K562 (cell line): ENCODE measurements at regions not wholly inside any gene's neighbourhood (a gene's known extent, or its start where the extent isn't known, plus 50 kb on each side); places are given as distances from the start of the nearest gene placed in this dataset.

Experiments
- ATAC-seq: fragments of 200-7000 bp; cut with Tn5 transposase; 3 replicates; pipeline ENCODE4 v1.9.1; 2020; ENCODE audit warnings: moderate library complexity
- BruUV-seq: library from RNA; stranded (reverse); fragments of 400-500 nt; replicated peaks from 2 replicates; lab custom pipeline; 2021; lab: Mats Ljungman, UMichigan
- CTCF ChIA-PET: fragments of 300-600 bp; formaldehyde crosslinking; extraction: SDS; loops from one replicate; lab custom pipeline; 2021; ENCODE audit warnings: low intra/inter-chr PET ratio; lab: Yijun Ruan, JAX
- POLR2A ChIA-PET: fragments of 300-600, 350-650 bp; sonication (Branson Sonifier 250); formaldehyde crosslinking; extraction: SDS; loops from one replicate; lab custom pipeline; 2021; ENCODE audit warnings: antibody characterized with exemption, inconsistent platforms; lab: Yijun Ruan, JAX
- DNase-seq, 4 experiments: peaks; one replicate each; pipeline versions ENCODE4 v3.0.0 to v3.0.0-alpha.2; 2011 to 2018; ENCODE audit warnings: low spot score in 3 of 4, mixed read lengths in 3 of 4; ENCODE audit errors: extremely low read depth in 1 of 4
- FAIRE-seq: peaks from 2 replicates; lab custom pipeline; 2011; peaks lifted over from hg19 to GRCh38; lab: Jason Lieb, UNC
- H2AFZ ChIP-seq: 2 replicates; pipeline ENCODE4 v1.6.0; 2011; ENCODE audit warnings: low read depth, low read length, control low read depth, inconsistent platforms
- H3K27ac ChIP-seq: fragments of 200-600 bp; 3 replicates; pipeline ENCODE4 v1.8.0; 2011; ENCODE audit warnings: low read depth, mild to moderate bottlenecking, control low read depth, inconsistent platforms, low read length, moderate library complexity, mixed read lengths; ENCODE audit errors: extremely low read depth
- H3K27me3 ChIP-seq, 2 experiments: fragments of 300-600 bp in 1 of 2; 2 replicates in 1 of 2; 3 replicates in 1 of 2; pipeline versions ENCODE4 v1.6.0 to v1.8.0; 2011; ENCODE audit warnings: inconsistent platforms in 2 of 2, low read length in 2 of 2, mild to moderate bottlenecking in 1 of 2, mixed read lengths in 1 of 2, moderate library complexity in 1 of 2; ENCODE audit not compliant: control insufficient read depth in 2 of 2, insufficient read depth in 2 of 2
- H3K36me3 ChIP-seq: fragments of 300-600 bp; 3 replicates; pipeline ENCODE4 v1.8.0; 2011; ENCODE audit warnings: mild to moderate bottlenecking, low read length, inconsistent platforms; ENCODE audit not compliant: control insufficient read depth, insufficient read depth
- H3K4me1 ChIP-seq, 2 experiments: fragments of 200-600 bp in 1 of 2; replicated peaks in 1 of 2; 2 replicates in 1 of 2; 3 replicates in 1 of 2; pipeline versions ENCODE4 v1.5.1 to v1.8.0; 2011; ENCODE audit warnings: inconsistent platforms in 2 of 2, low read length in 2 of 2, mild to moderate bottlenecking in 1 of 2, mixed read lengths in 1 of 2, moderate library complexity in 1 of 2; ENCODE audit not compliant: control insufficient read depth in 2 of 2, insufficient read depth in 2 of 2
- H3K4me2 ChIP-seq: 2 replicates; pipeline ENCODE4 v1.6.1; 2011; ENCODE audit warnings: low read length, control low read depth, inconsistent platforms, mixed read lengths; ENCODE audit not compliant: insufficient read depth
- H3K4me3 ChIP-seq: fragments of 200-600 bp; sonication (generic), shearing (Covaris generic); 2 replicates; pipeline ENCODE4 v1.5.1; 2016; ENCODE audit warnings: control low read depth, inconsistent platforms
- H3K79me2 ChIP-seq: fragments of 200-600 bp; 3 replicates; pipeline ENCODE4 v1.8.0; 2011; ENCODE audit warnings: low read length, inconsistent platforms; ENCODE audit not compliant: control insufficient read depth, insufficient read depth
- H3K9ac ChIP-seq, 2 experiments: 2 replicates each; pipeline versions ENCODE4 v1.6.0 to v1.6.1; 2011; ENCODE audit warnings: low read depth in 2 of 2, low read length in 2 of 2, control low read depth in 1 of 2, inconsistent platforms in 1 of 2, mild to moderate bottlenecking in 1 of 2, mixed read lengths in 1 of 2; ENCODE audit not compliant: insufficient read depth in 1 of 2
- H3K9me1 ChIP-seq: one replicate; pipeline ENCODE4 v1.6.0; 2011; ENCODE audit warnings: inconsistent platforms, mild to moderate bottlenecking, low read length, moderate library complexity; ENCODE audit not compliant: control insufficient read depth, insufficient read depth
- H3K9me3 ChIP-seq: replicated peaks from 2 replicates; pipeline ENCODE4 v1.5.1; 2011; ENCODE audit warnings: low read depth, low read length, inconsistent platforms; ENCODE audit not compliant: control insufficient read depth, insufficient read depth
- H4K20me1 ChIP-seq: replicated peaks from 2 replicates; pipeline ENCODE4 v1.6.1; 2011; ENCODE audit warnings: low read length, inconsistent platforms, mixed read lengths; ENCODE audit not compliant: control insufficient read depth, insufficient read depth
- CHD4 ChIP-seq: fragments of 200-600 bp; sonication (generic); IDR thresholded peaks from 3 replicates; pipeline ENCODE4 v1.6.1; 2012; ENCODE audit warnings: low read depth, mild to moderate bottlenecking, mixed read lengths, low read length, inconsistent platforms; ENCODE audit not compliant: insufficient read depth, insufficient replicate concordance, poor library complexity, severe bottlenecking
- IFI16 ChIP-seq: fragments of 250-450 bp; sonication (Bioruptor Pico); IDR thresholded peaks from 2 replicates; pipeline ENCODE4 v2.1.2; 2022; ENCODE audit warnings: mild to moderate bottlenecking, inconsistent platforms
- RBM25 ChIP-seq: fragments of 200-400 bp; formaldehyde crosslinking; IDR thresholded peaks from 2 replicates; pipeline ENCODE4 v1.6.1; 2018; ENCODE audit warnings: low read length, low read depth, moderate library complexity; ENCODE audit not compliant: severe bottlenecking
- ZBTB2 ChIP-seq: fragments of 450-650 bp; IDR thresholded peaks from 2 replicates; pipeline ENCODE4 v1.6.1; 2016; ENCODE audit warnings: antibody characterized with exemption
- ZC3H11A ChIP-seq: IDR thresholded peaks from 2 replicates; pipeline ENCODE4 v1.6.1; 2012; ENCODE audit warnings: low read depth, low read length, improper control_type of control experiment
- ZNF766 ChIP-seq: fragments of 200-800 bp; sonication (Bioruptor generic); conservative IDR thresholded peaks from 2 replicates; pipeline ENCODE4 v1.6.1; 2016; ENCODE audit warnings: missing genetic modification characterization, missing compliant biosample characterization
- ZNF780A ChIP-seq: fragments of 250-450 bp; sonication (Bioruptor Pico); IDR thresholded peaks from 2 replicates; pipeline ENCODE4 v1.5.0; 2021; ENCODE audit warnings: mild to moderate bottlenecking
- WGBS: fragments of 100-300 bp; shearing (Covaris generic); methylation state at CpG from one replicate; pipeline ENCODE4 v1.1.6; 2016; ENCODE audit warnings: low coverage, mixed read lengths; ENCODE audit not compliant: insufficient coverage; ENCODE audit errors: missing lambda C conversion rate; 5-methylcytosine and 5-hydroxymethylcytosine counted together
- in situ Hi-C: fragments of 300-500 bp; cut with MboI; formaldehyde crosslinking; loops from 4 replicates; pipeline ENCODE4 v1.15.0; 2018; ENCODE audit warnings: inconsistent platforms, mixed read lengths
- intact Hi-C: fragments of 100-400 bp; cut with micrococcal nuclease; formaldehyde crosslinking; loops from 2 replicates; pipeline ENCODE4 v1.14.2; 2022
- TF ChIP-seq, protein P1 (sequence below): fragments of 450-650 bp; IDR thresholded peaks from 2 replicates; pipeline ENCODE4 v1.6.1; 2016; ENCODE audit warnings: low read depth
- TF ChIP-seq, protein P2 (sequence below): fragments of 450-650 bp; IDR thresholded peaks from 2 replicates; pipeline ENCODE4 v1.6.1; 2018; ENCODE audit warnings: mild to moderate bottlenecking, low read depth; ENCODE audit not compliant: partially characterized antibody
- TF ChIP-seq, protein P3 (sequence below): sonication (generic); formaldehyde crosslinking; IDR thresholded peaks from 2 replicates; pipeline ENCODE4 v1.8.0; 2022; ENCODE audit warnings: mild to moderate bottlenecking, missing genetic modification reagents

- Histone ChIP-seq H3K9ac (no peak overlapping the region), H2AFZ (no peak overlapping the region), H3K79me2 (no peaks in the 10 kb centered on the region), H3K9me3 (no peaks in the 10 kb centered on the region), H3K4me2 (no peak overlapping the region), H3K4me1 (no peaks in the 10 kb centered on the region), H3K4me3 (no peak overlapping the region), H4K20me1 (no peaks in the 10 kb centered on the region), H3K27ac (no peak overlapping the region), H3K9me1 (no peaks in the 10 kb centered on the region), H3K27me3 (peaks cover 4 to 14% of the 10 kb centered on the region in 2 experiments; a peak in 4 of 5 replicates), H3K36me3 (no peaks in the 10 kb centered on the region)
- BruUV-seq: no TSS peak
- in situ Hi-C loops: loop anchor here (25.0 kb wide), 1 partner anchor 573 kb away; no protein-coding TSS in a partner anchor
- POLR2A ChIA-PET: no interaction called here
- FAIRE-seq (no peak), ATAC-seq (no peak), DNase-seq (no peak)
- WGBS: 3% methylated on average over 3 of the region's 3 CpGs
- CTCF ChIA-PET: interaction anchor here (0.7 kb wide), 1 partner anchor 1252 kb away, joined by 3 read pairs; no protein-coding TSS in a partner anchor
- intact Hi-C loops: no loop called here
- TF ChIP-seq ZBTB2: no peak
- TF ChIP-seq, protein P1, sequence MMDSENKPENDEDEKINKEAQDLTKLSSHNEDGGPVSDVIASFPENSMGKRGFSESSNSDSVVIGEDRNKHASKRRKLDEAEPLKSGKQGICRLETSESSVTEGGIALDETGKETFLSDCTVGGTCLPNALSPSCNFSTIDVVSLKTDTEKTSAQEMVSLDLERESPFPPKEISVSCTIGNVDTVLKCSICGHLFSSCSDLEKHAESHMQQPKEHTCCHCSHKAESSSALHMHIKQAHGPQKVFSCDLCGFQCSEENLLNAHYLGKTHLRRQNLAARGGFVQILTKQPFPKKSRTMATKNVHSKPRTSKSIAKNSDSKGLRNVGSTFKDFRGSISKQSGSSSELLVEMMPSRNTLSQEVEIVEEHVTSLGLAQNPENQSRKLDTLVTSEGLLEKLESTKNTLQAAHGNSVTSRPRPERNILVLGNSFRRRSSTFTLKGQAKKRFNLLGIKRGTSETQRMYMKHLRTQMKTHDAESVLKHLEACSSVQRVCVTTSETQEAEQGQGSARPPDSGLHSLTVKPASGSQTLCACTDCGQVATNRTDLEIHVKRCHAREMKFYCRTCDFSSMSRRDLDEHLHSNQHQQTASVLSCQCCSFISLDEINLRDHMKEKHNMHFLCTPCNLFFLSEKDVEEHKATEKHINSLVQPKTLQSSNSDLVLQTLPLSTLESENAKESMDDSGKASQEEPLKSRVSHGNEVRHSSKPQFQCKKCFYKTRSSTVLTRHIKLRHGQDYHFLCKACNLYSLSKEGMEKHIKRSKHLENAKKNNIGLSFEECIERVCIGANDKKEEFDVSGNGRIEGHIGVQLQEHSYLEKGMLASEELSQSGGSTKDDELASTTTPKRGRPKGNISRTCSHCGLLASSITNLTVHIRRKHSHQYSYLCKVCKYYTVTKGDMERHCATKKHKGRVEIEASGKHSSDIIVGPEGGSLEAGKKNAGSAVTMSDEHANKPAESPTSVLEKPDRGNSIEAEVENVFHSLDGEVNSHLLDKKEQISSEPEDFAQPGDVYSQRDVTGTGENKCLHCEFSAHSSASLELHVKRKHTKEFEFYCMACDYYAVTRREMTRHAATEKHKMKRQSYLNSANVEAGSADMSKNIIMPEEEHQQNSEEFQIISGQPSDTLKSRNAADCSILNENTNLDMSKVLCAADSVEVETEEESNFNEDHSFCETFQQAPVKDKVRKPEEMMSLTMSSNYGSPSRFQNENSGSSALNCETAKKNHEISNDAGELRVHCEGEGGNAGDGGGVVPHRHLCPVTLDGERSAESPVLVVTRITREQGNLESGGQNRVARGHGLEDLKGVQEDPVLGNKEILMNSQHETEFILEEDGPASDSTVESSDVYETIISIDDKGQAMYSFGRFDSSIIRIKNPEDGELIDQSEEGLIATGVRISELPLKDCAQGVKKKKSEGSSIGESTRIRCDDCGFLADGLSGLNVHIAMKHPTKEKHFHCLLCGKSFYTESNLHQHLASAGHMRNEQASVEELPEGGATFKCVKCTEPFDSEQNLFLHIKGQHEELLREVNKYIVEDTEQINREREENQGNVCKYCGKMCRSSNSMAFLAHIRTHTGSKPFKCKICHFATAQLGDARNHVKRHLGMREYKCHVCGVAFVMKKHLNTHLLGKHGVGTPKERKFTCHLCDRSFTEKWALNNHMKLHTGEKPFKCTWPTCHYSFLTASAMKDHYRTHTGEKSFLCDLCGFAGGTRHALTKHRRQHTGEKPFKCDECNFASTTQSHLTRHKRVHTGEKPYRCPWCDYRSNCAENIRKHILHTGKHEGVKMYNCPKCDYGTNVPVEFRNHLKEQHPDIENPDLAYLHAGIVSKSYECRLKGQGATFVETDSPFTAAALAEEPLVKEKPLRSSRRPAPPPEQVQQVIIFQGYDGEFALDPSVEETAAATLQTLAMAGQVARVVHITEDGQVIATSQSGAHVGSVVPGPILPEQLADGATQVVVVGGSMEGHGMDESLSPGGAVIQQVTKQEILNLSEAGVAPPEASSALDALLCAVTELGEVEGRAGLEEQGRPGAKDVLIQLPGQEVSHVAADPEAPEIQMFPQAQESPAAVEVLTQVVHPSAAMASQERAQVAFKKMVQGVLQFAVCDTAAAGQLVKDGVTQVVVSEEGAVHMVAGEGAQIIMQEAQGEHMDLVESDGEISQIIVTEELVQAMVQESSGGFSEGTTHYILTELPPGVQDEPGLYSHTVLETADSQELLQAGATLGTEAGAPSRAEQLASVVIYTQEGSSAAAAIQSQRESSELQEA: no peak
- no peak for TF ChIP-seq ZNF766
- TF ChIP-seq RBM25: no peak
- TF ChIP-seq, protein P2, sequence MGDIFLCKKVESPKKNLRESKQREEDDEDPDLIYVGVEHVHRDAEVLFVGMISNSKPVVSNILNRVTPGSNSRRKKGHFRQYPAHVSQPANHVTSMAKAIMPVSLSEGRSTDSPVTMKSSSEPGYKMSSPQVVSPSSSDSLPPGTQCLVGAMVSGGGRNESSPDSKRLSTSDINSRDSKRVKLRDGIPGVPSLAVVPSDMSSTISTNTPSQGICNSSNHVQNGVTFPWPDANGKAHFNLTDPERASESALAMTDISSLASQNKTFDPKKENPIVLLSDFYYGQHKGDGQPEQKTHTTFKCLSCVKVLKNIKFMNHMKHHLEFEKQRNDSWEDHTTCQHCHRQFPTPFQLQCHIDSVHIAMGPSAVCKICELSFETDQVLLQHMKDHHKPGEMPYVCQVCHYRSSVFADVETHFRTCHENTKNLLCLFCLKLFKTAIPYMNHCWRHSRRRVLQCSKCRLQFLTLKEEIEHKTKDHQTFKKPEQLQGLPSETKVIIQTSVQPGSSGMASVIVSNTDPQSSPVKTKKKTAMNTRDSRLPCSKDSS: no peak
- TF ChIP-seq, protein P3, sequence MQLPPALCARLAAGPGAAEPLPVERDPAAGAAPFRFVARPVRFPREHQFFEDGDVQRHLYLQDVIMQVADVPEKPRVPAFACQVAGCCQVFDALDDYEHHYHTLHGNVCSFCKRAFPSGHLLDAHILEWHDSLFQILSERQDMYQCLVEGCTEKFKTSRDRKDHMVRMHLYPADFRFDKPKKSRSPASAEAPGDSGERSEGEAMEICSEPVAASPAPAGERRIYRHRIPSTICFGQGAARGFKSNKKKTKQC (CRISPR knock-in tag): no peak
- no peak for TF ChIP-seq CHD4
- no peak for TF ChIP-seq IFI16 (CRISPR knock-in tag)
- no peak for TF ChIP-seq ZC3H11A
- no peak for TF ChIP-seq ZNF780A
Observed at GRCh38 chr5:61635271-61635670, 303.2 kb downstream of the ZSWIM6 start.
